C4-2B (cell line): ENCODE measurements at regions not wholly inside any gene's neighbourhood (a gene's known extent, or its start where the extent isn't known, plus 50 kb on each side); places are given as distances from the start of the nearest gene placed in this dataset.

ENCODE experiments used
- CTCF ChIP-seq: fragments of 450-650 bp; conservative IDR thresholded peaks from 2 replicates; pipeline ENCODE4 v1.5.1; 2017; ENCODE audit warnings: mild to moderate bottlenecking
- ZFX ChIP-seq: fragments of 450-650 bp; IDR thresholded peaks from 2 replicates; pipeline ENCODE4 v1.6.1; 2017

- no peak for TF ChIP-seq CTCF
- TF ChIP-seq ZFX = no peak
Measured at GRCh38 chr6:97790926-97791590, 508.0 kb upstream of the MMS22L start.
